H9 (cell line): ENCODE measurements at regions not wholly inside any gene's neighbourhood (a gene's known extent, or its start where the extent isn't known, plus 50 kb on each side); places are given as distances from the start of the nearest gene placed in this dataset.

Experiments used
- DNase-seq: peaks from one replicate; pipeline ENCODE4 v3.0.0-alpha.2; 2017
- H2AFZ ChIP-seq: one replicate; pipeline ENCODE4 v1.6.1; 2013; ENCODE audit warnings: mild to moderate bottlenecking, low read length, control low read depth, moderate library complexity
- H2AK5ac ChIP-seq: 2 replicates; pipeline ENCODE4 v1.6.1; 2013; ENCODE audit warnings: low read length, control low read depth, mixed read lengths; ENCODE audit not compliant: insufficient read length
- H2BK120ac ChIP-seq: one replicate; pipeline ENCODE4 v1.6.1; 2013; ENCODE audit warnings: low read depth, mild to moderate bottlenecking, low read length, control low read depth, inconsistent platforms; ENCODE audit not compliant: poor library complexity, severe bottlenecking
- H2BK12ac ChIP-seq: 2 replicates; pipeline ENCODE4 v1.6.1; 2013; ENCODE audit warnings: low read length, control low read depth, mixed read lengths, low read depth; ENCODE audit not compliant: insufficient read length
- H2BK15ac ChIP-seq: 2 replicates; pipeline ENCODE4 v1.6.1; 2013; ENCODE audit warnings: low read depth, low read length, control low read depth
- H2BK20ac ChIP-seq: one replicate; pipeline ENCODE4 v1.6.1; 2013; ENCODE audit warnings: low read depth, mild to moderate bottlenecking, low read length, control low read depth, inconsistent platforms; ENCODE audit not compliant: poor library complexity, severe bottlenecking
- H2BK5ac ChIP-seq: 2 replicates; pipeline ENCODE4 v1.6.1; 2013; ENCODE audit warnings: low read length, control low read depth, mixed read lengths; ENCODE audit not compliant: insufficient read length
- H3K14ac ChIP-seq: 2 replicates; pipeline ENCODE4 v1.6.1; 2013; ENCODE audit warnings: low read length, control low read depth; ENCODE audit not compliant: insufficient read depth
- H3K18ac ChIP-seq: 2 replicates; pipeline ENCODE4 v1.6.1; 2013; ENCODE audit warnings: low read depth, mild to moderate bottlenecking, mixed read lengths, low read length, control low read depth; ENCODE audit not compliant: insufficient read length
- H3K23ac ChIP-seq: 2 replicates; pipeline ENCODE4 v1.6.1; 2013; ENCODE audit warnings: low read length, control low read depth, mixed read lengths, low read depth; ENCODE audit not compliant: insufficient read length
- H3K23me2 ChIP-seq: 2 replicates; pipeline ENCODE4 v1.6.1; 2013; ENCODE audit warnings: low read depth, mild to moderate bottlenecking, mixed read lengths, low read length, control low read depth; ENCODE audit not compliant: insufficient read length, poor library complexity, severe bottlenecking
- H3K27ac ChIP-seq: 2 replicates; pipeline ENCODE4 v1.5.1; 2013; ENCODE audit warnings: low read length, control low read depth, mixed read lengths, low read depth; ENCODE audit not compliant: insufficient read length
- H3K27me3 ChIP-seq: 2 replicates; pipeline ENCODE4 v1.6.1; 2013; ENCODE audit warnings: low read length, control low read depth, inconsistent platforms; ENCODE audit not compliant: insufficient read depth
- H3K4ac ChIP-seq: 2 replicates; pipeline ENCODE4 v1.6.1; 2013; ENCODE audit warnings: low read depth, mild to moderate bottlenecking, control low read depth, inconsistent platforms, low read length, moderate library complexity
- H3K4me1 ChIP-seq: 2 replicates; pipeline ENCODE4 v1.6.1; 2013; ENCODE audit warnings: low read length, control low read depth, inconsistent platforms; ENCODE audit not compliant: insufficient read depth
- H3K4me2 ChIP-seq: 2 replicates; pipeline ENCODE4 v1.6.1; 2013; ENCODE audit warnings: low read length, control low read depth, mixed read lengths; ENCODE audit not compliant: insufficient read length, insufficient read depth
- H3K56ac ChIP-seq: 2 replicates; pipeline ENCODE4 v1.6.1; 2013; ENCODE audit warnings: low read depth, mild to moderate bottlenecking, mixed read lengths, low read length, control low read depth; ENCODE audit not compliant: insufficient read length
- H3K79me1 ChIP-seq: 2 replicates; pipeline ENCODE4 v1.6.1; 2013; ENCODE audit warnings: low read depth, mild to moderate bottlenecking, moderate library complexity, low read length, control low read depth, inconsistent platforms; ENCODE audit not compliant: insufficient read depth, poor library complexity, severe bottlenecking
- H3K79me2 ChIP-seq: 2 replicates; pipeline ENCODE4 v1.6.1; 2013; ENCODE audit warnings: low read length, control low read depth, inconsistent platforms; ENCODE audit not compliant: insufficient read depth
- H3K9ac ChIP-seq: 2 replicates; pipeline ENCODE4 v1.6.1; 2013; ENCODE audit warnings: low read length, control low read depth, mixed read lengths; ENCODE audit not compliant: insufficient read length; ENCODE audit errors: extremely low read depth
- H3K9me3 ChIP-seq: one replicate; pipeline ENCODE4 v1.6.1; 2013; ENCODE audit warnings: low read depth, low read length, inconsistent platforms; ENCODE audit not compliant: control insufficient read depth
- H3T11ph ChIP-seq: one replicate; pipeline ENCODE4 v1.6.1; 2013; ENCODE audit warnings: mild to moderate bottlenecking, low read length, control low read depth, inconsistent platforms
- H4K20me1 ChIP-seq: one replicate; pipeline ENCODE4 v1.6.1; 2013; ENCODE audit not compliant: control insufficient read depth, insufficient read length, insufficient read depth
- H4K5ac ChIP-seq: 2 replicates; pipeline ENCODE4 v1.6.1; 2013; ENCODE audit warnings: low read depth, mild to moderate bottlenecking, mixed read lengths, low read length, control low read depth; ENCODE audit not compliant: insufficient read length
- H4K8ac ChIP-seq: replicated peaks from 2 replicates; pipeline ENCODE4 v1.6.1; 2013; ENCODE audit warnings: low read length, control low read depth, mixed read lengths, low read depth; ENCODE audit not compliant: insufficient read length
- H4K91ac ChIP-seq: 2 replicates; pipeline ENCODE4 v1.6.1; 2013; ENCODE audit warnings: low read depth, mild to moderate bottlenecking, moderate library complexity, mixed read lengths, low read length, control low read depth; ENCODE audit not compliant: insufficient read length
- H3K27ac Mint-ChIP-seq, 3 experiments: 2 replicates in 2 of 3; 3 replicates in 1 of 3; pipeline ENCODE4 v1.8.0; 2020 to 2021; ENCODE audit warnings: mixed read lengths in 3 of 3, mild to moderate bottlenecking in 1 of 3, moderate library complexity in 1 of 3
- H3K27me3 Mint-ChIP-seq: 2 replicates; pipeline ENCODE4 v1.8.0; 2021; ENCODE audit warnings: low read depth, mild to moderate bottlenecking, moderate library complexity, mixed read lengths
- H3K36me3 Mint-ChIP-seq, 3 experiments: 2 replicates in 2 of 3; 3 replicates in 1 of 3; pipeline ENCODE4 v1.8.0; 2020 to 2021; ENCODE audit warnings: low read depth in 3 of 3, mixed read lengths in 3 of 3; ENCODE audit not compliant: insufficient read depth in 1 of 3
- H3K4me1 Mint-ChIP-seq, 2 experiments: 2 replicates each; pipeline ENCODE4 v1.8.0; 2020; ENCODE audit warnings: mixed read lengths in 2 of 2
- H3K4me3 Mint-ChIP-seq, 2 experiments: 2 replicates in 1 of 2; 3 replicates in 1 of 2; pipeline ENCODE4 v1.8.0; 2020 to 2021; ENCODE audit warnings: mild to moderate bottlenecking in 2 of 2, mixed read lengths in 2 of 2, moderate library complexity in 1 of 2
- H3K9me3 Mint-ChIP-seq, 2 experiments: 2 replicates in 1 of 2; 3 replicates in 1 of 2; pipeline ENCODE4 v1.8.0; 2020; ENCODE audit warnings: mild to moderate bottlenecking in 2 of 2, mixed read lengths in 2 of 2, moderate library complexity in 1 of 2
- CTCF ChIP-seq: fragments of 200-600 bp; sonication (generic); conservative IDR thresholded peaks from 3 replicates; pipeline ENCODE4 v1.8.0; 2021; ENCODE audit warnings: antibody characterized with exemption, mild to moderate bottlenecking
- WGBS: extraction: QIAGEN DNeasy Blood & Tissue Kit; methylation state at CpG from one replicate; pipeline ENCODE4 v1.1.7; 2013; ENCODE audit warnings: missing lambda C conversion rate, low lambda C conversion rate, mixed read lengths; ENCODE audit not compliant: insufficient read length; ENCODE audit errors: extremely low coverage; 5-methylcytosine and 5-hydroxymethylcytosine counted together

- Histone ChIP-seq H3T11ph (no peak overlapping the region), H4K5ac (no peak overlapping the region), H4K20me1 (no peaks in the 10 kb centered on the region), H3K56ac (no peak overlapping the region), H2BK12ac (no peak overlapping the region), H3K4me2 (no peak overlapping the region), H3K27ac (no peak overlapping the region), H4K8ac (no peak overlapping the region), H3K79me1 (no peaks in the 10 kb centered on the region), H2AFZ (no peak overlapping the region), H2AK5ac (no peak overlapping the region), H3K14ac (no peak overlapping the region), H2BK20ac (no peak overlapping the region), H2BK120ac (no peak overlapping the region), H3K18ac (no peak overlapping the region), H2BK5ac (no peak overlapping the region), H3K79me2 (no peaks in the 10 kb centered on the region), H3K23me2 (no peaks in the 10 kb centered on the region), H3K9me3 (no peaks in the 10 kb centered on the region), H3K23ac (no peak overlapping the region), H3K4me1 (no peaks in the 10 kb centered on the region), H3K4ac (no peak overlapping the region), H2BK15ac (no peak overlapping the region), H3K9ac (no peak overlapping the region), H4K91ac (no peak overlapping the region), H3K27me3 (no peaks in the 10 kb centered on the region)
- TF ChIP-seq CTCF: no peak
- Mint-ChIP-seq H3K36me3 (peaks cover 0 to 2% (median 0%) of the 10 kb centered on the region in 3 experiments; a peak in 1 of 7 replicates), H3K4me3 (no peak overlapping the region), H3K9me3 (no peaks in the 10 kb centered on the region; a peak in 3 of 5 replicates), H3K27ac (no peak overlapping the region), H3K27me3 (no peaks in the 10 kb centered on the region; the same call in 1 of the 2 replicates), H3K4me1 (peaks cover 0 to 4% of the 10 kb centered on the region in 2 experiments; a peak in 1 of 4 replicates)
- DNase-seq: no peak
- WGBS: no CpG with 5 or more reads among the region's 1 CpG
Measured at GRCh38 chr6:155996151-155996550, 540.5 kb upstream of the NOX3 start.
